ENCODE measurements at regions not wholly inside any gene's neighbourhood (a gene's known extent, or its start where the extent isn't known, plus 50 kb on each side); places are given as distances from the start of the nearest gene placed in this dataset.
"Not testable (repeated sequence)": the region's sequence is repeated elsewhere in the genome, so short reads cannot be mapped to it uniquely, and the experiment has no call there.

- Mint-ChIP-seq H3K9me3 (no peaks in the 10 kb centered on the region), H3K27me3 (ENCODE audit: insufficient read depth) (peaks cover 8% of the 10 kb centered on the region), H3K4me3 (peak overlapping the region; percentile 61), H3K27ac (no peak overlapping the region), H3K4me1 (ENCODE audit: low read depth) (peaks cover 11% of the 10 kb centered on the region), H3K36me3 (ENCODE audit: low read depth) (no peaks in the 10 kb centered on the region)
- intact Hi-C loops (cut with micrococcal nuclease): loop anchor here (1.0 to 2.0 kb wide), 6 partner anchors 37 to 267 kb away; partner anchors contain the start of gene POP4
- no peak for DNase-seq (ENCODE audit: low spot score)
Measured at GRCh38 chr19:29873801-29874575, 62.2 kb downstream of the CCNE1 start.

DNA sequence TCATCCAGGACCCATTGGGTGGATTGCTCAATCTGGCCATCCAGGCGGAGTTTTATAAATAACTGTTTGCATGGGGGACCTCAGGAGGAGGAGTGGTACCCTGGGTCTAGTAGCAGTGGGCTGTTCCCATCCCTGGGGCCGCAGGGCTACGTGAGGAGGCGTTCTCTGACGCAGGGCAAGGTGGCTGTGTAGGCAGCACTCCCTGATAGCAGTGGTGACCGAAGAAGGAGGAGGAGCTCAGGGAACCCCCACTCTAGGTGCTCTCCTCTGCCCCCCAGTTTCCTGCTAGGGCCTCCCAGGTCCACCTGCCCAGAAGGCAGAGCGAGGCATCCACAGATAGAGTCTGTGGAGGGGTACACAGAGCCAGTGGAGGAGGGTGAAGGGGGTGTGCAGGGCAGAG is 64.1 kb downstream of the CCNE1 start:
- no peak overlapping the region for H3K4me3 Mint-ChIP-seq
- H3K36me3 Mint-ChIP-seq (ENCODE audit: low read depth): no peaks in the 10 kb centered on the region
- H3K4me1 Mint-ChIP-seq (ENCODE audit: low read depth): peaks cover 11% of the 10 kb centered on the region
- H3K27ac Mint-ChIP-seq: no peak overlapping the region
- no peak for DNase-seq (ENCODE audit: low spot score)
- intact Hi-C loops (cut with micrococcal nuclease): no loop called here
- no peaks in the 10 kb centered on the region for H3K9me3 Mint-ChIP-seq
- peaks cover 13% of the 10 kb centered on the region for H3K27me3 Mint-ChIP-seq (ENCODE audit: insufficient read depth)

GRCh38 chr19:29876414-29876813 is 64.6 kb downstream of the CCNE1 start:
- H3K9me3 Mint-ChIP-seq: no peaks in the 10 kb centered on the region
- H3K4me1 Mint-ChIP-seq (ENCODE audit: low read depth): peaks cover 11% of the 10 kb centered on the region
- no peaks in the 10 kb centered on the region for H3K36me3 Mint-ChIP-seq (ENCODE audit: low read depth)
- DNase-seq (ENCODE audit: low spot score): no peak
- H3K4me3 Mint-ChIP-seq: peak overlapping the region; percentile 27
- intact Hi-C loops (cut with micrococcal nuclease): no loop called here
- no peak overlapping the region for H3K27ac Mint-ChIP-seq
- H3K27me3 Mint-ChIP-seq (ENCODE audit: insufficient read depth): peaks cover 18% of the 10 kb centered on the region

- DNase-seq (ENCODE audit: low spot score); H3K9me3 Mint-ChIP-seq; H3K27ac Mint-ChIP-seq; H3K4me1 Mint-ChIP-seq (ENCODE audit: low read depth); H3K4me3 Mint-ChIP-seq; H3K36me3 Mint-ChIP-seq (ENCODE audit: low read depth); intact Hi-C loops (cut with micrococcal nuclease): not testable (repeated sequence)
- H3K27me3 Mint-ChIP-seq (ENCODE audit: insufficient read depth): peaks cover 19% of the 10 kb centered on the region
Measured at GRCh38 chr19:29876908-29877307, 65.1 kb downstream of the CCNE1 start.

- Mint-ChIP-seq H3K36me3 (ENCODE audit: low read depth) (no peaks in the 10 kb centered on the region), H3K4me3 (no peak overlapping the region), H3K27me3 (ENCODE audit: insufficient read depth) (peaks cover 16% of the 10 kb centered on the region), H3K4me1 (ENCODE audit: low read depth) (peaks cover 6% of the 10 kb centered on the region), H3K9me3 (no peaks in the 10 kb centered on the region), H3K27ac (no peak overlapping the region)
- intact Hi-C loops (cut with micrococcal nuclease): no loop called here
- no peak for DNase-seq (ENCODE audit: low spot score)
Measured at GRCh38 chr19:29878973-29879654, 62.9 kb upstream of the URI1 start.

- Mint-ChIP-seq H3K27ac (no peak overlapping the region), H3K27me3 (ENCODE audit: insufficient read depth) (peaks cover 12% of the 10 kb centered on the region), H3K36me3 (ENCODE audit: low read depth) (no peaks in the 10 kb centered on the region), H3K9me3 (no peaks in the 10 kb centered on the region), H3K4me3 (no peak overlapping the region), H3K4me1 (ENCODE audit: low read depth) (peaks cover 6% of the 10 kb centered on the region)
- no peak for DNase-seq (ENCODE audit: low spot score)
- intact Hi-C loops (cut with micrococcal nuclease): no loop called here
Measured at GRCh38 chr19:29879655-29879974, 62.4 kb upstream of the URI1 start.

DNA sequence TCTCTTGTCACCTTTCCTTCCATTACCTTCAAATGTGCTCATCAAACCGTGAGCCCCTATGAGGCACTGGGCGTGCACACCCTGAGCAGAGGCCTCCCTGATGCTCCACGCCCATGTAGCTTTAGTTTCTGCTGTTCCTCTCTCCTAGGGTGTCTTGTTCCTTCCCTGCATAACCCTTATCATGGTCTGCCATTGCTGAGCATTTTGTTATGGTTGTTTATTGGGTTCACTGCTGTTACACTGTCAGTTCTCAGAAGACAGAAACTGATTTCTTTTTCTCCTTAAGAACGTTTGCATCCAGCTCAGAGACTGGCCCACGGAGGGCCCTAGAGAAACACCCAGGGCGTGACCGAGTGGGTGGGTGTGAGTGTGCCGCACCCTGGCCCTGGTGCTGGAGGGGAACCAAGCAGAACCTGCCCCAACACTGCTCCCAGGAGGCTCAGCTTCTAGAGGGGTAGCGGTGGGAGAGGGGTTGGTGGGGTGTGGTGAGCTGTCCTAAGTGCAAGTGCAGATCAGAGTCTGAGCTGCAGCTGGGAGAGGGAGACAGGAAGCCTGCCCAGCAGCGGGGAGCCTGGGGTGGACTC is 61.4 kb upstream of the URI1 start:
- Mint-ChIP-seq H3K27ac (no peak overlapping the region), H3K4me1 (ENCODE audit: low read depth) (peaks cover 6% of the 10 kb centered on the region), H3K4me3 (no peak overlapping the region), H3K36me3 (ENCODE audit: low read depth) (no peaks in the 10 kb centered on the region), H3K27me3 (ENCODE audit: insufficient read depth) (peaks cover 12% of the 10 kb centered on the region), H3K9me3 (no peaks in the 10 kb centered on the region)
- intact Hi-C loops (cut with micrococcal nuclease): no loop called here
- no peak for DNase-seq (ENCODE audit: low spot score)

GRCh38 chr19:29881386-29881785 is 60.7 kb upstream of the URI1 start:
- peaks cover 12% of the 10 kb centered on the region for H3K27me3 Mint-ChIP-seq (ENCODE audit: insufficient read depth)

GRCh38 chr19:29882719-29883105 is 59.3 kb upstream of the URI1 start:
- Mint-ChIP-seq H3K36me3 (ENCODE audit: low read depth) (no peaks in the 10 kb centered on the region), H3K4me3 (no peak overlapping the region), H3K27me3 (ENCODE audit: insufficient read depth) (peaks cover 12% of the 10 kb centered on the region), H3K9me3 (no peaks in the 10 kb centered on the region), H3K4me1 (ENCODE audit: low read depth) (peaks cover 12% of the 10 kb centered on the region), H3K27ac (no peak overlapping the region)
- intact Hi-C loops (cut with micrococcal nuclease): no loop called here
- no peak for DNase-seq (ENCODE audit: low spot score)

More at GRCh38 chr19:29881386-29881785, 60.7 kb upstream of the URI1 start:
- Mint-ChIP-seq H3K4me3 (no peak overlapping the region), H3K9me3 (no peaks in the 10 kb centered on the region), H3K36me3 (ENCODE audit: low read depth) (no peaks in the 10 kb centered on the region), H3K27ac (no peak overlapping the region), H3K4me1 (ENCODE audit: low read depth) (peaks cover 4% of the 10 kb centered on the region)
- intact Hi-C loops (cut with micrococcal nuclease): no loop called here
- DNase-seq (ENCODE audit: low spot score): no peak

DNA sequence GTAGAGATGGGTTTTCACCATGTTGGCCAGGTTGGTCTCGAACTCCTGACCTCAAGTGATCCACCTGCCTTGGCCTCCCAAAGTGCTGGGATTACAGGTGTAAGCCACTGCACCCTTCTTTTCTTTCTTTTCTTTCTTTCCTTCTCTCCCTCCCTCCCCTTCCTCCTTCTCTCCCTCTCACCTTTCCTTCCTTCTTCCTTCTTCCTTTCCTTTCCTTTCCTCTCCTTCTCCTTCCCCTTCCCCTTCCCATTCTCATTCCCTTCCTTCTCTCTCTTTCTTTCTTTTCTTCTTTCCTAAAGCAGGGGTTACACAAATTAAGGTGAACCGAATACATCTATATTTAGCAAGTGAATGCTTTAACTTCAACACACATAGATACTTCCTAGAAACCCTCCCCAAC is 58.0 kb upstream of the URI1 start:
- no peak overlapping the region for H3K4me3 Mint-ChIP-seq
- H3K27ac Mint-ChIP-seq: no peak overlapping the region
- H3K27me3 Mint-ChIP-seq (ENCODE audit: insufficient read depth): peaks cover 12% of the 10 kb centered on the region
- no peaks in the 10 kb centered on the region for H3K36me3 Mint-ChIP-seq (ENCODE audit: low read depth)
- no peaks in the 10 kb centered on the region for H3K9me3 Mint-ChIP-seq
- intact Hi-C loops (cut with micrococcal nuclease): no loop called here
- no peak for DNase-seq (ENCODE audit: low spot score)
- H3K4me1 Mint-ChIP-seq (ENCODE audit: low read depth): peaks cover 16% of the 10 kb centered on the region

DNA sequence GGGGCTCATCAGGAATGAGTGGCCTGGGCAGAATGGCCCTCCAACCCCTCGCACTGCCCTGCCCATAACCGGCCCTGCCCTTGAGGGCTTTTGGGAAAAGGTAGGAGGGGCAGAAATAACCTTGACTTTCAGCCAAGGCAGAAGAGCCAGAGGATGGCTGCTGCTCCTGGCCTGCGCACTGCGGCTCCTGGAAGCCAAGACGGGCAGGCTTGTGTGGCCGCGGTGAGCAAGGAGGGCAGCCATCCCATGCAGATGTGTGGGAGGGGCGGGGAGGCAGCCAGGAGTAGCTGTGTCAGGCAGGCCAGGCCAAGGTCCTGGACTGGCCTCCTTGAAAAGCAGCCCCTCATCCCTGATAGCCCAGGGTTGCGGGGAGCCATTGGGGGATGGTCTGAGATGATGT is 57.6 kb upstream of the URI1 start:
- H3K36me3 Mint-ChIP-seq (ENCODE audit: low read depth): no peaks in the 10 kb centered on the region

GRCh38 chr19:29886106-29886505 is 55.9 kb upstream of the URI1 start:
- DNase-seq (ENCODE audit: low spot score); H3K9me3 Mint-ChIP-seq; H3K36me3 Mint-ChIP-seq (ENCODE audit: low read depth); intact Hi-C loops (cut with micrococcal nuclease); H3K27ac Mint-ChIP-seq; H3K27me3 Mint-ChIP-seq (ENCODE audit: insufficient read depth); H3K4me3 Mint-ChIP-seq: not testable (repeated sequence)
- peaks cover 16% of the 10 kb centered on the region for H3K4me1 Mint-ChIP-seq (ENCODE audit: low read depth)

More for the DNA sequence above, 57.6 kb upstream of the URI1 start:
- Mint-ChIP-seq H3K4me3 (no peak overlapping the region), H3K27ac (no peak overlapping the region), H3K27me3 (ENCODE audit: insufficient read depth) (peaks cover 12% of the 10 kb centered on the region), H3K4me1 (ENCODE audit: low read depth) (peaks cover 16% of the 10 kb centered on the region), H3K9me3 (no peaks in the 10 kb centered on the region)
- no peak for DNase-seq (ENCODE audit: low spot score)
- intact Hi-C loops (cut with micrococcal nuclease): no loop called here

GRCh38 chr19:29886586-29886985 is 55.5 kb upstream of the URI1 start:
- DNase-seq (ENCODE audit: low spot score): no peak
- H3K9me3 Mint-ChIP-seq: peaks cover 4% of the 10 kb centered on the region
- peaks cover 2% of the 10 kb centered on the region for H3K27me3 Mint-ChIP-seq (ENCODE audit: insufficient read depth)
- peaks cover 16% of the 10 kb centered on the region for H3K4me1 Mint-ChIP-seq (ENCODE audit: low read depth)
- H3K27ac Mint-ChIP-seq: no peak overlapping the region
- intact Hi-C loops (cut with micrococcal nuclease): no loop called here
- H3K4me3 Mint-ChIP-seq: no peak overlapping the region
- no peaks in the 10 kb centered on the region for H3K36me3 Mint-ChIP-seq (ENCODE audit: low read depth)

Measured in activated T-helper 1 cell treated with anti-CD3 and anti-CD28 coated beads, Interleukin-12 subunit alpha, Interleukin-12 subunit beta, Interleukin-2, Interleukin-4 antibody, amounts not matched to agents 30 ng/mL and 10 ng/mL and 1 ng/mL, durations not matched to agents 14 hours and 24 hours and 36 hours (primary cell).